H9 (cell line): ENCODE measurements at regions not wholly inside any gene's neighbourhood (a gene's known extent, or its start where the extent isn't known, plus 50 kb on each side); places are given as distances from the start of the nearest gene placed in this dataset.

Experiments used
- DNase-seq: peaks from one replicate; pipeline ENCODE4 v3.0.0-alpha.2; 2017
- H2AFZ ChIP-seq: one replicate; pipeline ENCODE4 v1.6.1; 2013; ENCODE audit warnings: mild to moderate bottlenecking, low read length, control low read depth, moderate library complexity
- H2AK5ac ChIP-seq: 2 replicates; pipeline ENCODE4 v1.6.1; 2013; ENCODE audit warnings: low read length, control low read depth, mixed read lengths; ENCODE audit not compliant: insufficient read length
- H2BK120ac ChIP-seq: one replicate; pipeline ENCODE4 v1.6.1; 2013; ENCODE audit warnings: low read depth, mild to moderate bottlenecking, low read length, control low read depth, inconsistent platforms; ENCODE audit not compliant: poor library complexity, severe bottlenecking
- H2BK12ac ChIP-seq: 2 replicates; pipeline ENCODE4 v1.6.1; 2013; ENCODE audit warnings: low read length, control low read depth, mixed read lengths, low read depth; ENCODE audit not compliant: insufficient read length
- H2BK15ac ChIP-seq: 2 replicates; pipeline ENCODE4 v1.6.1; 2013; ENCODE audit warnings: low read depth, low read length, control low read depth
- H2BK20ac ChIP-seq: one replicate; pipeline ENCODE4 v1.6.1; 2013; ENCODE audit warnings: low read depth, mild to moderate bottlenecking, low read length, control low read depth, inconsistent platforms; ENCODE audit not compliant: poor library complexity, severe bottlenecking
- H2BK5ac ChIP-seq: 2 replicates; pipeline ENCODE4 v1.6.1; 2013; ENCODE audit warnings: low read length, control low read depth, mixed read lengths; ENCODE audit not compliant: insufficient read length
- H3K14ac ChIP-seq: 2 replicates; pipeline ENCODE4 v1.6.1; 2013; ENCODE audit warnings: low read length, control low read depth; ENCODE audit not compliant: insufficient read depth
- H3K18ac ChIP-seq: 2 replicates; pipeline ENCODE4 v1.6.1; 2013; ENCODE audit warnings: low read depth, mild to moderate bottlenecking, mixed read lengths, low read length, control low read depth; ENCODE audit not compliant: insufficient read length
- H3K23ac ChIP-seq: 2 replicates; pipeline ENCODE4 v1.6.1; 2013; ENCODE audit warnings: low read length, control low read depth, mixed read lengths, low read depth; ENCODE audit not compliant: insufficient read length
- H3K23me2 ChIP-seq: 2 replicates; pipeline ENCODE4 v1.6.1; 2013; ENCODE audit warnings: low read depth, mild to moderate bottlenecking, mixed read lengths, low read length, control low read depth; ENCODE audit not compliant: insufficient read length, poor library complexity, severe bottlenecking
- H3K27ac ChIP-seq: 2 replicates; pipeline ENCODE4 v1.5.1; 2013; ENCODE audit warnings: low read length, control low read depth, mixed read lengths, low read depth; ENCODE audit not compliant: insufficient read length
- H3K27me3 ChIP-seq: 2 replicates; pipeline ENCODE4 v1.6.1; 2013; ENCODE audit warnings: low read length, control low read depth, inconsistent platforms; ENCODE audit not compliant: insufficient read depth
- H3K4ac ChIP-seq: 2 replicates; pipeline ENCODE4 v1.6.1; 2013; ENCODE audit warnings: low read depth, mild to moderate bottlenecking, control low read depth, inconsistent platforms, low read length, moderate library complexity
- H3K4me1 ChIP-seq: 2 replicates; pipeline ENCODE4 v1.6.1; 2013; ENCODE audit warnings: low read length, control low read depth, inconsistent platforms; ENCODE audit not compliant: insufficient read depth
- H3K4me2 ChIP-seq: 2 replicates; pipeline ENCODE4 v1.6.1; 2013; ENCODE audit warnings: low read length, control low read depth, mixed read lengths; ENCODE audit not compliant: insufficient read length, insufficient read depth
- H3K56ac ChIP-seq: 2 replicates; pipeline ENCODE4 v1.6.1; 2013; ENCODE audit warnings: low read depth, mild to moderate bottlenecking, mixed read lengths, low read length, control low read depth; ENCODE audit not compliant: insufficient read length
- H3K79me1 ChIP-seq: 2 replicates; pipeline ENCODE4 v1.6.1; 2013; ENCODE audit warnings: low read depth, mild to moderate bottlenecking, moderate library complexity, low read length, control low read depth, inconsistent platforms; ENCODE audit not compliant: insufficient read depth, poor library complexity, severe bottlenecking
- H3K79me2 ChIP-seq: 2 replicates; pipeline ENCODE4 v1.6.1; 2013; ENCODE audit warnings: low read length, control low read depth, inconsistent platforms; ENCODE audit not compliant: insufficient read depth
- H3K9ac ChIP-seq: 2 replicates; pipeline ENCODE4 v1.6.1; 2013; ENCODE audit warnings: low read length, control low read depth, mixed read lengths; ENCODE audit not compliant: insufficient read length; ENCODE audit errors: extremely low read depth
- H3K9me3 ChIP-seq: one replicate; pipeline ENCODE4 v1.6.1; 2013; ENCODE audit warnings: low read depth, low read length, inconsistent platforms; ENCODE audit not compliant: control insufficient read depth
- H3T11ph ChIP-seq: one replicate; pipeline ENCODE4 v1.6.1; 2013; ENCODE audit warnings: mild to moderate bottlenecking, low read length, control low read depth, inconsistent platforms
- H4K20me1 ChIP-seq: one replicate; pipeline ENCODE4 v1.6.1; 2013; ENCODE audit not compliant: control insufficient read depth, insufficient read length, insufficient read depth
- H4K5ac ChIP-seq: 2 replicates; pipeline ENCODE4 v1.6.1; 2013; ENCODE audit warnings: low read depth, mild to moderate bottlenecking, mixed read lengths, low read length, control low read depth; ENCODE audit not compliant: insufficient read length
- H4K8ac ChIP-seq: replicated peaks from 2 replicates; pipeline ENCODE4 v1.6.1; 2013; ENCODE audit warnings: low read length, control low read depth, mixed read lengths, low read depth; ENCODE audit not compliant: insufficient read length
- H4K91ac ChIP-seq: 2 replicates; pipeline ENCODE4 v1.6.1; 2013; ENCODE audit warnings: low read depth, mild to moderate bottlenecking, moderate library complexity, mixed read lengths, low read length, control low read depth; ENCODE audit not compliant: insufficient read length
- H3K27ac Mint-ChIP-seq, 3 experiments: 2 replicates in 2 of 3; 3 replicates in 1 of 3; pipeline ENCODE4 v1.8.0; 2020 to 2021; ENCODE audit warnings: mixed read lengths in 3 of 3, mild to moderate bottlenecking in 1 of 3, moderate library complexity in 1 of 3
- H3K27me3 Mint-ChIP-seq: 2 replicates; pipeline ENCODE4 v1.8.0; 2021; ENCODE audit warnings: low read depth, mild to moderate bottlenecking, moderate library complexity, mixed read lengths
- H3K36me3 Mint-ChIP-seq, 3 experiments: 2 replicates in 2 of 3; 3 replicates in 1 of 3; pipeline ENCODE4 v1.8.0; 2020 to 2021; ENCODE audit warnings: low read depth in 3 of 3, mixed read lengths in 3 of 3; ENCODE audit not compliant: insufficient read depth in 1 of 3
- H3K4me1 Mint-ChIP-seq, 2 experiments: 2 replicates each; pipeline ENCODE4 v1.8.0; 2020; ENCODE audit warnings: mixed read lengths in 2 of 2
- H3K4me3 Mint-ChIP-seq, 2 experiments: 2 replicates in 1 of 2; 3 replicates in 1 of 2; pipeline ENCODE4 v1.8.0; 2020 to 2021; ENCODE audit warnings: mild to moderate bottlenecking in 2 of 2, mixed read lengths in 2 of 2, moderate library complexity in 1 of 2
- H3K9me3 Mint-ChIP-seq, 2 experiments: 2 replicates in 1 of 2; 3 replicates in 1 of 2; pipeline ENCODE4 v1.8.0; 2020; ENCODE audit warnings: mild to moderate bottlenecking in 2 of 2, mixed read lengths in 2 of 2, moderate library complexity in 1 of 2
- CTCF ChIP-seq: fragments of 200-600 bp; sonication (generic); conservative IDR thresholded peaks from 3 replicates; pipeline ENCODE4 v1.8.0; 2021; ENCODE audit warnings: antibody characterized with exemption, mild to moderate bottlenecking
- WGBS: extraction: QIAGEN DNeasy Blood & Tissue Kit; methylation state at CpG from one replicate; pipeline ENCODE4 v1.1.7; 2013; ENCODE audit warnings: missing lambda C conversion rate, low lambda C conversion rate, mixed read lengths; ENCODE audit not compliant: insufficient read length; ENCODE audit errors: extremely low coverage; 5-methylcytosine and 5-hydroxymethylcytosine counted together

- H2AK5ac ChIP-seq, result no peak overlapping the region
- H3K23ac ChIP-seq, result no peak overlapping the region
- Mint-ChIP-seq H3K4me1 (peaks cover 11 to 17% of the 10 kb centered on the region in 2 experiments), H3K27me3 (no peaks in the 10 kb centered on the region), H3K27ac (no peak overlapping the region), H3K9me3 (peaks cover 69 to 75% of the 10 kb centered on the region in 2 experiments), H3K36me3 (peaks cover 37 to 50% (median 43%) of the 10 kb centered on the region in 3 experiments), H3K4me3 (no peak overlapping the region)
- H3T11ph ChIP-seq, result no peak overlapping the region
- no peak for DNase-seq
- H4K5ac ChIP-seq, result no peak overlapping the region
- H2BK12ac ChIP-seq, result no peak overlapping the region
- peaks cover 4% of the 10 kb centered on the region; the same call in 1 of the 2 replicates for H3K4me1 ChIP-seq
- H3K4me2 ChIP-seq, result no peak overlapping the region
- H4K8ac ChIP-seq, result no peak overlapping the region
- no peaks in the 10 kb centered on the region for H3K79me1 ChIP-seq
- H4K20me1 ChIP-seq, result no peaks in the 10 kb centered on the region
- H3K79me2 ChIP-seq, result no peaks in the 10 kb centered on the region
- no peak overlapping the region for H3K9ac ChIP-seq
- H3K23me2 ChIP-seq, result no peaks in the 10 kb centered on the region
- no peak overlapping the region for H4K91ac ChIP-seq
- no peak for TF ChIP-seq CTCF
- H2BK120ac ChIP-seq, result no peak overlapping the region
- H3K4ac ChIP-seq, result no peak overlapping the region
- no peak overlapping the region for H2AFZ ChIP-seq
- H3K27ac ChIP-seq, result no peak overlapping the region
- no CpG with 5 or more reads among the region's 5 CpGs for WGBS
- H3K14ac ChIP-seq, result no peak overlapping the region
- no peak overlapping the region for H3K18ac ChIP-seq
- H2BK5ac ChIP-seq, result no peak overlapping the region
- H3K9me3 ChIP-seq, result peaks cover 41% of the 10 kb centered on the region
- no peak overlapping the region for H2BK15ac ChIP-seq
- peak overlapping the region; percentile 97 for H2BK20ac ChIP-seq
- no peak overlapping the region for H3K56ac ChIP-seq
- H3K27me3 ChIP-seq, result no peaks in the 10 kb centered on the region
Measured at GRCh38 chrX:13149702-13150350, 105.4 kb upstream of the FAM9C start.
